ENCODE measurements at regions not wholly inside any gene's neighbourhood (a gene's known extent, or its start where the extent isn't known, plus 50 kb on each side); places are given as distances from the start of the nearest gene placed in this dataset.

GRCh38 chr11:15829312-15829711, 527.0 kb downstream of the SOX6 start:
- ATAC-seq (peak in 1 of 4 donors; percentile 56), DNase-seq (no peak)
- no peak overlapping the region for H3K4me3 ChIP-seq
- no peaks in the 10 kb centered on the region for H3K27me3 ChIP-seq
- H3K36me3 ChIP-seq: no peaks in the 10 kb centered on the region
- H3K9me3 ChIP-seq: no peaks in the 10 kb centered on the region
- WGBS, 4 donors: 25 to 64% (median 40%) methylated on average over 1 of the region's 1 CpG
- TF ChIP-seq POLR2A (IDR thresholded peaks at IDR 0.05) (no peak), CTCF (IDR thresholded peaks at IDR 0.05) (no peak)
- intact Hi-C loops (cut with DNase I): loop anchor here in 4 of 10 donors (5.0 to 10.0 kb wide), 5 partner anchors 145 to 785 kb away; no protein-coding TSS in a partner anchor
- peaks cover 0 to 61% (median 30%) of the 10 kb centered on the region in 12 donors for H3K4me1 ChIP-seq
- H3K27ac ChIP-seq: peak overlapping the region in 5 of 12 donors; percentile 37 to 62 (median 48)

DNA sequence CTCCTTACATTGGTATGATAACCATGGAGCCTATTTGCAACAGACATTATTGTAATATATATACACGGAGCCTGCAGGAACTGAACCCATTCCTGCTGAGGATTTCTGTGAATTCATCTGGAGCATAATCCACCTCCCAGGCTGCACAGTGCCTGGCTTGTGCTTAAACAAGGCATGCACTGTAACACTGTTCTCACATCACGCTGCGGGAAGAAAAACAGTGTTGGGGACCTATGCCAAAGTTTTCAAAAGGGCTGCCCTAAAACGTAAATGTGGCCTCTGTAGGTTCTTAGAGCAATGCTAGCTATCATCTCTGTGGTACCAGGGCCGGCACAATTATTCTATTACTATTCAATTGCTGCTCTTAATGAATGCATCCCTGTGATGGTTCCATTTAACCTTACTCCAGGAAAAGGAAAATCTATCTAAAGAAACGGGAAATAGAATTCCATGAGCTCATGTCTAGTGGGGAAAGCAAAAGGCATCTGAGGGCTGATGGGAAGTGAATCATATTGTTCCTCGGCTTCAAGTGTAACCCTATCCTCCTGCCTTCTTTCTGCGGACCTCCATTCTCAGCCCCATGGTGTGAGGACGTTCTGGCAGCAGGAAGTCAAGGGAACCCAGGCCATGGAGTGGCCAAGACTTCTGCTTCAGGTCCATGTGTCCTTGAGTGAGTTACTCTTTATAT, 525.5 kb downstream of the SOX6 start:
- H3K27ac ChIP-seq: peak overlapping the region in 1 of 12 donors; percentile 1
- DNase-seq (no peak), ATAC-seq (peak in 1 of 4 donors; percentile 6)
- peaks cover 0 to 56% (median 30%) of the 10 kb centered on the region in 12 donors for H3K4me1 ChIP-seq
- H3K9me3 ChIP-seq: no peaks in the 10 kb centered on the region
- WGBS, 4 donors: 65 to 70% (median 66%) methylated on average over 7 to 9 of the region's 9 CpGs
- no peaks in the 10 kb centered on the region for H3K27me3 ChIP-seq
- intact Hi-C loops (cut with DNase I): no loop called here
- no peaks in the 10 kb centered on the region for H3K36me3 ChIP-seq
- no peak overlapping the region for H3K4me3 ChIP-seq
- TF ChIP-seq CTCF (IDR thresholded peaks at IDR 0.05): no peak
- TF ChIP-seq POLR2A (IDR thresholded peaks at IDR 0.05): no peak

DNA sequence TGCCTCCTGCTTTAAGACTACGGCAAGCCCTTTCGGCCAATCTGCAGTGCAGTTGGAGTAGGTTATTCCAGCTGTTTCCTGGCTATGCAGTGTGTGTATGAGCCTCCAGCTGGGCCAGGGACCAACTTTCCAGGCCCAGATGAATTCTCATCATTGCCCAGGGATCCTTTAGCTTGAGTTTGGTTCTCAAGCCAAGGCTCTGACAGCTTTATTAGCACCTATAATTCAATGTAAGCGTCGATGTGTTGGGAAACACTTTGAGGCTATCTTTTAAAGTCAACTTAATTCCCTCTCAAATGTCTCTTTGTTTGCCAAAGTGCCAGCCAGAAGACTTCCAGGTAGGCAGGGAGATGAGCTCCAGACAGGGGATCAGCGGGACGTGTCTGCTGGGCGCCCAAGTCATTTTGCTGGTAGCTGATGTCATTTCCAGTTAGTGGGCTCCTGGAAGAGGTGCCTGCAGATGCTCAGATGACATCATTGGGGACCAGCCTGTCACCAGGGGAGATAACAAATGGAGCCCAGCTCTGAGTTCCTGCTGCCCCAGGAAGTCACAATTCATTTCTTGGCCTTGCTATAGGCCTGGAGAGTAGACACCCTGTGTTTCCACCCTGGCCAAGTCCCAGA, 520.4 kb downstream of the SOX6 start:
- intact Hi-C loops (cut with DNase I): no loop called here
- 75 to 92% (median 83%) methylated on average over 7 of the region's 7 CpGs for WGBS, 4 donors
- TF ChIP-seq POLR2A (IDR thresholded peaks at IDR 0.05) (no peak), CTCF (IDR thresholded peaks at IDR 0.05) (no peak)
- Histone ChIP-seq H3K4me3 (no peak overlapping the region), H3K4me1 (peaks cover 0 to 7% (median 0%) of the 10 kb centered on the region in 12 donors), H3K9me3 (no peaks in the 10 kb centered on the region), H3K27ac (no peak overlapping the region), H3K36me3 (no peaks in the 10 kb centered on the region), H3K27me3 (no peaks in the 10 kb centered on the region)
- ATAC-seq: peak in 2 of 4 donors; percentile 20 to 38
- no peak for DNase-seq

- H3K4me1 ChIP-seq: peaks cover 0 to 8% (median under 1%) of the 10 kb centered on the region in 12 donors
- no peak overlapping the region for H3K27ac ChIP-seq
- intact Hi-C loops (cut with DNase I): no loop called here
- DNase-seq (no peak), ATAC-seq (no peak)
- H3K4me3 ChIP-seq: no peak overlapping the region
- WGBS, 4 donors: 63 to 85% (median 69%) methylated on average over 1 of the region's 1 CpG
- TF ChIP-seq POLR2A (IDR thresholded peaks at IDR 0.05) (no peak), CTCF (IDR thresholded peaks at IDR 0.05) (no peak)
- H3K36me3 ChIP-seq: no peaks in the 10 kb centered on the region
- no peaks in the 10 kb centered on the region for H3K27me3 ChIP-seq
- H3K9me3 ChIP-seq: no peaks in the 10 kb centered on the region
These were observed 519.6 kb downstream of the SOX6 start for GRCh38 chr11:15836795-15837194.
